Peyer's patch (tissue), 4 donors: ENCODE measurements at regions not wholly inside any gene's neighbourhood (a gene's known extent, or its start where the extent isn't known, plus 50 kb on each side); places are given as distances from the start of the nearest gene placed in this dataset.

Experiments used
- POLR2A ChIP-seq, 2 donors: fragments of 450-650 bp; IDR thresholded peaks; one replicate each; pipeline ENCODE4 v1.5.1; 2017; ENCODE audit warnings: antibody characterized with exemption in 2 of 2, mild to moderate bottlenecking in 2 of 2, moderate library complexity in 2 of 2
- TF ChIP-seq, protein P1 (sequence below), 6 experiments: fragments of 450-650 bp in 4 of 6; fragments of 200-600 bp in 2 of 6; sonication (generic) in 1 of 6; IDR thresholded peaks; one replicate each; pipeline ENCODE4 v1.5.1; 2017 to 2019; ENCODE audit warnings: antibody characterized with exemption in 6 of 6, mild to moderate bottlenecking in 3 of 6, moderate library complexity in 1 of 6

- TF ChIP-seq POLR2A (IDR thresholded peaks at IDR 0.05): no peak
- TF ChIP-seq, protein P1, sequence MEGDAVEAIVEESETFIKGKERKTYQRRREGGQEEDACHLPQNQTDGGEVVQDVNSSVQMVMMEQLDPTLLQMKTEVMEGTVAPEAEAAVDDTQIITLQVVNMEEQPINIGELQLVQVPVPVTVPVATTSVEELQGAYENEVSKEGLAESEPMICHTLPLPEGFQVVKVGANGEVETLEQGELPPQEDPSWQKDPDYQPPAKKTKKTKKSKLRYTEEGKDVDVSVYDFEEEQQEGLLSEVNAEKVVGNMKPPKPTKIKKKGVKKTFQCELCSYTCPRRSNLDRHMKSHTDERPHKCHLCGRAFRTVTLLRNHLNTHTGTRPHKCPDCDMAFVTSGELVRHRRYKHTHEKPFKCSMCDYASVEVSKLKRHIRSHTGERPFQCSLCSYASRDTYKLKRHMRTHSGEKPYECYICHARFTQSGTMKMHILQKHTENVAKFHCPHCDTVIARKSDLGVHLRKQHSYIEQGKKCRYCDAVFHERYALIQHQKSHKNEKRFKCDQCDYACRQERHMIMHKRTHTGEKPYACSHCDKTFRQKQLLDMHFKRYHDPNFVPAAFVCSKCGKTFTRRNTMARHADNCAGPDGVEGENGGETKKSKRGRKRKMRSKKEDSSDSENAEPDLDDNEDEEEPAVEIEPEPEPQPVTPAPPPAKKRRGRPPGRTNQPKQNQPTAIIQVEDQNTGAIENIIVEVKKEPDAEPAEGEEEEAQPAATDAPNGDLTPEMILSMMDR (IDR thresholded peaks at IDR 0.05): no peak
These were observed 760.3 kb upstream of the SOX11 start for GRCh38 chr2:4931721-4932365.
